ENCODE measurements at regions not wholly inside any gene's neighbourhood (a gene's known extent, or its start where the extent isn't known, plus 50 kb on each side); places are given as distances from the start of the nearest gene placed in this dataset.
A peak's percentile ranks its signal among the peaks of the same experiment; 100 is the strongest.

DNA sequence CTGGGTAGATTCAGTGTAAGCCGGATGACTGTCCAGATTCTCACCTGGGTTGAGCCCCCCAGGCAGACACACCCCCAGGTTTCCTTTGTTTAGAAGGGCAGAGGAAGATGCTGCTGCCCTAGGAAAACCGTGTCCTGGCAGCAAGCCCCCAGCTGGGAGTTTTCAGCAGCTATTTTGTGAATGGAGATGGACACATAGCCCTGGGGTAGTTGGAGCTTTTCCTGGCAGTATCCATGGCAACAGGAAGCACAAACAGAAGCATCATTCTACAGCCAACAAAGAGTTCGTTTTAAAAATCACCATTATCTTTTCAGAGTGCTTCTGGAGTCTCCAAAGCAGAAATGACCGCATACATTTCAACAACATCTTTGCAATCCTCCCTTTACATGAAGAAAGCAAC, 245.5 kb downstream of the BRD1 start:
- H3K27ac Mint-ChIP-seq: no peak overlapping the region
- DNase-seq: no peak
- H3K4me3 Mint-ChIP-seq: no peak overlapping the region
- peaks cover 10% of the 10 kb centered on the region for H3K4me1 Mint-ChIP-seq
- ATAC-seq: no peak
- no peaks in the 10 kb centered on the region for H3K9me3 Mint-ChIP-seq
- H3K27me3 Mint-ChIP-seq: no peaks in the 10 kb centered on the region

DNA sequence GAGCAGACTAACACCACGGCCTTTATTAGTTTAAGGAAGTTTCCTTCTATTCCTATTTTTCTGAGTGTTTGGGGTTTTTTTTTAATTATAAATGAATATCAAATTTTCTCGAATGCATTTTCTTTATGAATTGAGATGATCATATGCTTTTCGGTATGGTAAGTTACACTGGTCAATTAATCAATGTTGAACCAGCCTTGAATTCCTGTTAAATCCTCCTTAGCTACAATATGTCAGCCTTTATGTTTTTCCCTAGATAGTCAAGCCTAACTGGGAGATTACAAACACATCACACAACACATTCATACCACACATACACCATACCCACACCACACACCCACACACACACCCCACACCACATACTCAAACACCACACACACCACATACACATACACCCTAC, 247.6 kb downstream of the BRD1 start:
- H3K9me3 Mint-ChIP-seq: no peaks in the 10 kb centered on the region
- no peak overlapping the region for H3K27ac Mint-ChIP-seq
- ATAC-seq: no peak
- no peaks in the 10 kb centered on the region for H3K27me3 Mint-ChIP-seq
- no peak for DNase-seq
- H3K4me3 Mint-ChIP-seq: no peak overlapping the region
- peaks cover 4% of the 10 kb centered on the region for H3K4me1 Mint-ChIP-seq

DNA sequence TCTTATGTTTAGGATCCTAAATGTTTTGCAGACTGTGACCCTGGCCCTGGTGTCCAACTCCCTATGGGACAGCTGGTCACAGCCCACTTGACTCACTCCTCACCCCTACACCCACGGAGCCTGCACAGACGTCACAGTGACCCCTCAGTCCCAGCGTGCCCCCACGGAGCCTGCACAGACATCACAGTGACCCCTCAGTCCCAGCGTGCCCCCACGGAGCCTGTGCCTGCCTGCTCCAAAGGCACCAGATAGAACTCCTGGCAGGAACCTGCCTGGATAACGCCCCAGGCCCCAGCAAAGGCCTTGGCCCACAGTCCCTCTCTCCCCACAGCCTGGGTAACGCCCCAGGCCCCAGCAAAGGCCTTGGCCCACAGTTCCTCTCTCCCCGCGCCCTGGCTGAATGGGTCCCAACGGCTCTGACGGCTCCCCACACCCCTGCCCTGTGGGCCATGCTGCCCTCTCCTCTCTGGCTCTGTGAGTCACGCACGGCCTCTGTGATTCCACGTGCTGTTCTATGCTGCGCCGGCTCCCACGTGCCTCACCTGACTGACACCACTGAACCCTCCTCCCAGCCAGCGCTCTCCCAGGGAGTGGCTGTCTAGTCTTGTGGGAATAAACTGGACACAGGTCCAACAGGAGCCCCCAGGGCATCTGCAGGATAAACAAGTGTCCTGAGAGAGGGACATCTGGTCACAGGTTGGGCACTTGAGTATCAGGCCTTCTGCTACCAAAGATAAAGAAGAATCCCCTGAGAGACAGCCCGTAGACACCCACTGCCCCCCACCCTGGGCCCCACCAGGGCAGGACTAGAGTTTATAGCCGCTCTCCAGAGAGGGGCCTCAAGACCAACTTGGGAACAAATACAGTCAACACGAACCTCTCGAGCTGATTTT, 250.3 kb downstream of the BRD1 start:
- Mint-ChIP-seq H3K27me3 (no peaks in the 10 kb centered on the region), H3K4me3 (no peak overlapping the region), H3K4me1 (peaks cover 4% of the 10 kb centered on the region), H3K27ac (no peak overlapping the region), H3K9me3 (no peaks in the 10 kb centered on the region)
- DNase-seq (no peak), ATAC-seq (no peak)

DNA sequence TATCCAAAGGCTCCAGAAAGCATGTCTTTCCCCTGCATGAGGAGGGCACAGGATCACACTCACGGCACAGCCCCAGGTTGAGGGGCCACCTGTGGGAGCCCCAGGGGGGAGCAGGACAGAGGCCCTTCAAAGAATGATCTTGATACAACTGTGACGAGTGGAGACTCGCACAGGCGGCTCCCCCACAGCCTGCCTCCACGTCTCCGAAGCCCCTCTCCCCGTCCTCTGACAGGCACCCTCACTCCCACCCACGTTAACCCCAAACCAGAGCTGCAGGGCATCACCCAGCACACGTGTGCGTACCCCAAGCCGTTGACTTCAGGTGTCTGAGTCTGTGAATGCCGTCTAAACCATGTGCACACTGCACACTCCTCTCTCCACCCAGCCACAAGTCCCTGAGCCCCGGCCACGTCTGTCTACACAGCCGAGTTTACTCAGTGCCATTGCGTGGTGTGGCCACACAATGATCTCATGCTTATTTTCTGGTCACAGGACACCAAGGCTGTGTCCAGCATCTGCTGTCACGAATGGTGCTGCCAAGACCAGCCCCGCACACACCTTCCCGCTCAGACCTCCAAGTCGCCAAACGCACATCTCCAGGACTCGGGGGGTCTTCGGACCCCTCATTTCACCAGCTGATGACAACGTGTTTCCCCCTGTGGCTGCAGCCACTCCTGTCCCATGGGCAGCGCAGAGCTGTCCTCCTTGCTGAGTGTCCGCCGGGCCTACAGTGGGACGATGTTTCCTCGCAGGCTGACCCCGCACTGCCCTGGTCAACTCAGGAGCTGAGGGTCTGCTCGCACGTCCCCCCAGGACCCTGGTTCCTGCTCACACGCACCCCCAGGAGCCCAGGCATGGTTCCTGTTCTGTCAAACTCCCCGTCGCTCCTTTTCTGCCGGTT, 251.2 kb downstream of the BRD1 start:
- ATAC-seq (no peak), DNase-seq (no peak)
- Mint-ChIP-seq H3K9me3 (no peaks in the 10 kb centered on the region), H3K4me3 (no peak overlapping the region), H3K27me3 (no peaks in the 10 kb centered on the region), H3K4me1 (peaks cover 4% of the 10 kb centered on the region), H3K27ac (no peak overlapping the region)

DNA sequence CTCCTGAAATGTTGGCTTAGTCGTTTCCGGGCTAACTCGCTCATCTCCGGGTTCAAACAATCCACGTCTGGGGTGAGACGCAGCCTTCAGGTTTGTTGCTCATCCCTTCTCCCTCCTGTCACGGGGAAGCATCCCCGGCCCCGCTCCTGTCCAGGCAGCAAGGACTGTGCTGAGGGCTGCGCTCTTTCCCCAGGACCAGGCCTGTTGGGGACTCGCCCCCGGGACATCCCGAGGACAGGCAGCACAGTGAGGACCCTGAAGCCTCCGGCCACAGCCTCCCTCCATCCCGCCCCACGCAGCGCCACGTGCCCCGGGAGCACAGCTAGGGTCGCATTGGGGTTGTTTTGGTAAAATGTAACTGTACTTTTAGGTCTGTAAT, 252.0 kb downstream of the BRD1 start:
- Mint-ChIP-seq H3K27ac (no peak overlapping the region), H3K9me3 (no peaks in the 10 kb centered on the region), H3K27me3 (no peaks in the 10 kb centered on the region), H3K4me1 (peaks cover 4% of the 10 kb centered on the region), H3K4me3 (no peak overlapping the region)
- ATAC-seq (no peak), DNase-seq (no peak)

DNA sequence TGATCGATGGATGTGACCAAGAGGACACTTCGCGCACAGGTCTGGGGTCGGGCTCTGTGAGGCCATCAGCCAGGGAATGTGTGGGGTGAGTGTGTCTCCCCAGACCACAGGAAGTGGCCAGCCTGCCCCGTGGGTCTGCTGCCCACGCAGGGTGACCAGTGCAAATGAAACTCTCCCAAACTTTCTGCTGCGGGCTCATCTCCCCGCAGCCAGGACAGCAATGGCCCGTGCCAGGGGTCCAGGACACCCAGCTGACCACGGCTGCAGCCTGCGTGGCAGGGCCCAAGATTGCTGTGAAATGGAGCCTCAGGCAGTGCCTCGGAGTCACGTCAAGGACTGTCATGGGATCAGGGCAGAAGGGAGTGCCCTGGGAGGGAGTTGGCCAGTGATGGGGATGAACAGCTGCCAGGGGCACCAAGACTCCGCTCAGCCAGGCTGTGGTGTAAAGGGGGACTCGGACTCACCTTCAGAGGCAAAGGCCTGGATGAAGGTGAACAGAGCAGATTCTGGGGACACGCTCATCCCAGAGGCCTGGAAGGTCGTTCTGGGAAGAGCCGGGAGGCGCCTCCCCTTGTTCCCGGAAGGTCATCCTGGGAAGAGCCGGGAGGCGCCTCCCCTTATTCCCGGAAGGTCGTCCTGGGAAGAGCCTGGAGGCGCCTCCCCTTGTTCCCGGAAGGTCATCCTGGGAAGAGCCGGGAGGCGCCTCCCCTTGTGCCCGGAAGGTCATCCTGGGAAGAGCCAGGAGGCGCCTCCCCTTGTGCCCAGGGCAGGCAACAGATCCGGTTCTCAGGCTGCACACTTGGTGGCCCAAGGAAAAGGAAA, 252.6 kb downstream of the BRD1 start:
- Mint-ChIP-seq H3K27ac (no peak overlapping the region), H3K4me1 (peaks cover 4% of the 10 kb centered on the region), H3K27me3 (no peaks in the 10 kb centered on the region), H3K9me3 (no peaks in the 10 kb centered on the region), H3K4me3 (no peak overlapping the region)
- no peak for DNase-seq
- ATAC-seq: no peak

DNA sequence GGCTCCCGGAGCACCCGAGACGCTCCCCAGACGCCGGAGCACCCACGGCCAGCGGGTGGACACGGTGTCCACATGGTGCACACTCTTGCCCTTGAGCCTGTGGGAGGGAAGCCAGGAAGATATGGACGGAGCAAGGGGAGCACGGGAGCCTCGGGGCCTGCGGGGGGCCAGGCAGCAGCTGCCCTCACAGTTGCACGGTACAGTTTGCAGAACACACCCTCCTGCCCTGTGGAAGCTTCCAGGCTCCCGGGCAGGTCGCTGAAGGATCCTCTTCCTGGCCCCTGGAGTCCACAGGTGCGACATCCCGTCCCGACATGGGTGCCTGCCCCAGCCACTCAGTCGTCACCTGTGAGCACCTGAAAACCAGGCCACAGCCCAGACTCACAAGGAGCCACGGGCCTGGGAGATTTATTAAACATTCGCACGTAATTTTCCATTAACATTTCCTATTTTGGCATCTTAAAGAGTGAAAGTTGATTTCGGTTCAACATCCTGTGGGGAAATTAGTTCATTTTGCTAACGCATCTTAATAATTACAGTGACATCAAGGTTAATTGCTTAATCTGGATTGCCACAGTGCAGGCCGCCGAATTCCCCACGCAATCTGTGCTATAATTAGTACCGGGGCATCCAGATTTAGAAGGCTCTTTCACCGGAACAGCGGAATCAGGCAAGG, 253.3 kb downstream of the BRD1 start:
- H3K9me3 Mint-ChIP-seq: no peaks in the 10 kb centered on the region
- H3K4me1 Mint-ChIP-seq: peaks cover 4% of the 10 kb centered on the region

DNA sequence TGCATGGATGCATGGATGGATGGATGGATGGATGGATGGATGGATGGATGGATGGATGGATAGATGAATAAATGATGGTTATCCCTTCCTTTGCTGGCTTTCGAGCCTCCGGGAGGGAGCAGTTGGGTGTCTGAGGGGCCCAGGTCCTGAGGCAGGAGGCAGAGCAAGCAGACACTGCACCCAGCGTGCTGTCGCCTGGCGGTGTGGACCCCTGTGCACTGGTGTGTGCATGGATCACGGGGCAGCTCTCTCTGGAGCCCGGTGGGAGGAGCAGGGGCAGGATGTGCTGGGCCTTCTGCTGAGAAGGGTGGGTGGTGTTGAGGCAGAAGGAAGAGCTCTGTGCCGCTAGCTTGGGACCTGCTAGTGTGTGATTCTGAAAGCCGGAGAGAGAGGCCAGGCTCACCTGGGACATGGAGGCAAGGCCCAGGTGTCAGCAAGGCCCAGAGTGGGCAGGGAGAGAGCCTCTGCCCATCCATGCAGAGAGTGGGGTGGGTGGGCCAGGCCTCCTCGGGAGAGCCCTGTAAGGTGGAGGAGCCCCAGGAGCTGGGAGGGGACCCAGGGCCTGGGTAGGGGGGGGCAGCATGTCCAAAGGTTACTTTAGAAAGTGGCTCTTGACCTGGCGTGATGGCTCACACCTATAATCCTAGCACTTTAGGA, 254.4 kb downstream of the BRD1 start:
- Mint-ChIP-seq H3K27me3 (no peaks in the 10 kb centered on the region), H3K4me3 (no peak overlapping the region), H3K4me1 (peaks cover 12% of the 10 kb centered on the region), H3K9me3 (no peaks in the 10 kb centered on the region), H3K27ac (no peak overlapping the region)
- DNase-seq (no peak), ATAC-seq (no peak)

More for the DNA sequence above, 253.3 kb downstream of the BRD1 start:
- Mint-ChIP-seq H3K4me3 (no peak overlapping the region), H3K27ac (no peak overlapping the region), H3K27me3 (no peaks in the 10 kb centered on the region)
- DNase-seq (no peak), ATAC-seq (no peak)

DNA sequence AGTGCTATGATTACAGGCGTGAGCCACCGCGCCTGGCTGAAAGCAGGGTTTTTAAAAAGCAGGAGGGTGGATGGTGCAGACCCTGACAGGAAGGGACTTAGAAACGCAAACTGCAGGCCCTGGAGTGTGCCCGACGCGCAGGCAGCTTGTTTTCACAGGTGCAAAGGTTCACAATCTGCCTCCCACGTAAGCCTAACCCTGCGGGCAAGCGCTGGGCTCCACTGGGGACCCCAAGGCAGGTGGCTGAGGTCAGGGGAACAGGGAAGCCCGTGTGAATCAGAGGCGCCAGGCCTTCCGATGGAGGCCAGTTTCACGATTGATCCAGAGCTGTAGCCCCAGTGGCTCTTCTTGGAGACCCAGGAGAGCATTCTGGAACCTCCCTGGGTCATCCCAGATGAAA, 256.3 kb downstream of the BRD1 start:
- ATAC-seq: no peak

DNA sequence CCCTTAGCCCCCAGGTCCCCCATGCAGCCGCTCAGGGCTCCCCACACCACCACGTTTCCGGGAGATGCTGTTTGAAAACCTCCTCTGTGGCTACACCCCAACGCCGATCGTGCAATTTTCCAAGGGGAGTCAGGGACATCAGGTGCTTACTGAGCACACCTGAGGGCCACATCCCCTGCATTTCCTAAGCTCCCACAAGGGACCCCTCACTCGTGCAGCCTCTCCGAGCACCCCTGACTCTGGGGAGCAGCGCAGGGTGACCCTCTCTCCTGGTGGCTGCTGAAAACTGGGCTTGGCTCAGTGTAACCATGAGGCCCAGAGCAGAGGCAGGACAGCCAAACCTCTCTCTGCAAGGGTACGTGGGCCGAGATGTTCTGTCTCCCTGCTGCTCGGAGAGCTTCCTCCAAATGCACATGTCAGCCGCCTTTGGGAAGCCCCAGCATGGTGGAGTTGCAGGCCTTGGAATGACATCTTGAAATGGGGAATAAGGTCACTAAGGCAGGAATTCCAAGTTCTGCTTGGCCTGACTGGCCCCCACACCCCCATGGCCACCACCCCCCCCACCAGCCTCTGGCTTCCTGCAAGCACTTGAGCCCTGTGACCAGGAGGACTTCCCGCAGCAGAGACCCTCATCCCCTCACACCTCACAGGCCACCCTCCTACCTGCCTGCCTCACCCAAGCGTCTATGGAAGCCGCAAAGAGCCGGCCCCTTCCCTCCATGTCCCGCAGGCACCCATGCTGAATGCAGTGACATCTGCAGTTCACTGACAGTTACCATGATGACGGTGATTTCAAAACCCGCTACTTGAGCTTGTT, 257.4 kb downstream of the BRD1 start:
- DNase-seq (peak in 1 of 2 donors; percentile 5), ATAC-seq (no peak)
- H3K27ac Mint-ChIP-seq: no peak overlapping the region
- no peak overlapping the region for H3K4me3 Mint-ChIP-seq
- no peaks in the 10 kb centered on the region for H3K9me3 Mint-ChIP-seq
- peaks cover 10% of the 10 kb centered on the region for H3K4me1 Mint-ChIP-seq
- H3K27me3 Mint-ChIP-seq: no peaks in the 10 kb centered on the region

More for the DNA sequence above, 256.3 kb downstream of the BRD1 start:
- peaks cover 10% of the 10 kb centered on the region for H3K4me1 Mint-ChIP-seq
- no peaks in the 10 kb centered on the region for H3K9me3 Mint-ChIP-seq
- no peak overlapping the region for H3K4me3 Mint-ChIP-seq
- no peak for DNase-seq
- H3K27me3 Mint-ChIP-seq: no peaks in the 10 kb centered on the region
- no peak overlapping the region for H3K27ac Mint-ChIP-seq

DNA sequence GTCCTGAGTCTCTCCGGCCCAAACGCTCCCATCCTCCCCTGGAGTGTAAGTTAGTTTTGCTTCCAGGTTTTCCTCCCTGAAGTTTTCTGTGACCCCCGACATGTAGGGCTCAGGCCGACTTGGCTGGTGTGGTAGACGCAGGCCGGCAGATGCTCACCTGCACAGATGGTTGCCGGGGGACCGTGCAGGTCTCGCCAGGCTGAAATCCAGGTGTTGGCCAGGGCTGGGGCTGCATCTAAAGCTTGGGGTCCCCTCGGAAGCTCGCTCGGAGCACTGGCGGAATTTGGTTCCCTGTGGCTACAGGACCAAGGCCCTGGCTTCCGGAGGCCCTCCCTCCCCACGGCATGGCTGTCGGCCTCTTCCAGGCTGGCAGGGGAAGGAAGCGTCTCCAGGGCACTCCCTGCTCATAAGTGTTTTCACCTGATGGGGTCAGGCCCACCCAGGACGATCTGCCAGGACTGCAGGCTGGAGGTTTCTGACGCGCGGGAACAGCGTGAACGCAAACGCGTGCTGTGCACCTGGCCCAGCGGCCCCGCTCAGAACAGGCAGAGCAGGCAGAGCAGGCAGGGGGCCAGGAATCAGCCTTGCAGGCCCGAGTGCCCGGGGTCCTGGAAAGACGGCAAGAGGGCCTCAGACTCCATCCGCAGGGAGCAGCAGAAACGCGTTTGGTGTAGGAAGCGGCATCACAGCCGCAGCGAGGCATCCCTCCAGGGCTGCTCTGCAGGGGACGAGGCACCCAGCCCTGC, 258.2 kb downstream of the BRD1 start:
- H3K27ac Mint-ChIP-seq: peak overlapping the region in 1 of 2 donors; percentile 54
- H3K4me3 Mint-ChIP-seq: no peak overlapping the region
- no peaks in the 10 kb centered on the region for H3K9me3 Mint-ChIP-seq
- ATAC-seq (no peak), DNase-seq (no peak)
- H3K27me3 Mint-ChIP-seq: no peaks in the 10 kb centered on the region
- H3K4me1 Mint-ChIP-seq: peaks cover 10% of the 10 kb centered on the region

DNA sequence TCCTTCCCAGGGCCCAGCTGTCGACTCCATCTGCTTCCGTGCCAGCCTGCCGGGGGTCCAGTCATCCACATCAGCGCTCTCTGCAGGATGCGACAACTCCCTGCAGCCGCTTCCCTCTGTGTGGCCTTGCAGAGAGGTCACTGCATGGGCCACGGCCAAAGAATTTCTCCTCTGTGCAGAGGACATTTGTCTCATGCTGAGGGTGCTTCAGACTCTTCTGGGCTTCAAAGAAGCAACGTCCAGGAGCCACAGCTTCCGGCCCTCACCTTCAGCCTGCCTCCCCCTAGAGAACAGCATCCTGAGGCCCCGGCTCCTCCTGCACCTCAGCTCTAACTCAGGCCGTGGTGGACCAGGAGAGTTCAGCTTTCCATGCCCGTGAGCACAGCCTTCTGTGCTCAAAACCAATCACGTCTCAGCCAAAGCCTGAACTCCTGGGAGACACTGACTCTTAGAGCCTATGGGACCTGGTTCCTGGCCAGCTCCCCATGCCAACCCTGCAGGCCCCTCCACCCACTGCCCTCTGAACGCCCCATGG, 258.9 kb downstream of the BRD1 start:
- Mint-ChIP-seq H3K27me3 (no peaks in the 10 kb centered on the region), H3K4me1 (peaks cover 10% of the 10 kb centered on the region), H3K9me3 (no peaks in the 10 kb centered on the region), H3K4me3 (no peak overlapping the region), H3K27ac (peak overlapping the region in 1 of 2 donors; percentile 20)
- ATAC-seq (no peak), DNase-seq (no peak)

Data from stimulated activated naive CD8-positive, alpha-beta T cell treated with anti-CD3 and anti-CD28 coated beads, Interleukin-15, amount 100 ng/mL, for 72 hours (primary cell).